ENCODE measurements at regions not wholly inside any gene's neighbourhood (a gene's known extent, or its start where the extent isn't known, plus 50 kb on each side); places are given as distances from the start of the nearest gene placed in this dataset.

GRCh38 chr5:3006526-3006925 lies 255.0 kb upstream of the IRX2 start:
- no peak for DNase-seq

- DNase-seq, result no peak
Observed at GRCh38 chr5:3004361-3005080, 253.0 kb upstream of the IRX2 start.

GRCh38 chr5:3002230-3002629 lies 250.8 kb upstream of the IRX2 start:
- DNase-seq, result no peak

- DNase-seq, result no peak
Observed at GRCh38 chr5:3000631-3001030, 249.2 kb upstream of the IRX2 start.

- DNase-seq, result no peak
Observed at GRCh38 chr5:2999926-3000325, 248.4 kb upstream of the IRX2 start.

- DNase-seq, result no peak
Observed at GRCh38 chr5:2998106-2998505, 246.6 kb upstream of the IRX2 start.

- no peak for DNase-seq
Observed at GRCh38 chr5:2997179-2997578, 245.7 kb upstream of the IRX2 start.

- no peak for DNase-seq
Observed at GRCh38 chr5:2996687-2997086, 245.2 kb upstream of the IRX2 start.

- no peak for DNase-seq
Observed at GRCh38 chr5:2996248-2996647, 244.8 kb upstream of the IRX2 start.

GRCh38 chr5:2995667-2996066 lies 244.2 kb upstream of the IRX2 start:
- no peak for DNase-seq

GRCh38 chr5:2995035-2995434 lies 243.6 kb upstream of the IRX2 start:
- no peak for DNase-seq

- DNase-seq, result no peak
Observed at GRCh38 chr5:2993771-2994170, 242.3 kb upstream of the IRX2 start.

- no peak for DNase-seq
Observed at GRCh38 chr5:2993301-2993700, 241.8 kb upstream of the IRX2 start.

GRCh38 chr5:2992806-2993205 lies 241.3 kb upstream of the IRX2 start:
- no peak for DNase-seq

- peak; percentile 97 for DNase-seq
Observed at GRCh38 chr5:2991884-2992283, 240.4 kb upstream of the IRX2 start.

- DNase-seq, result no peak
Observed at GRCh38 chr5:2989517-2989916, 238.0 kb upstream of the IRX2 start.

GRCh38 chr5:2986301-2986700 lies 234.8 kb upstream of the IRX2 start:
- DNase-seq, result no peak

- no peak for DNase-seq
Observed at GRCh38 chr5:2985718-2986117, 234.2 kb upstream of the IRX2 start.

GRCh38 chr5:2983583-2984300 lies 232.3 kb upstream of the IRX2 start:
- no peak for DNase-seq

- no peak for DNase-seq
Observed at GRCh38 chr5:2981652-2982051, 230.2 kb upstream of the IRX2 start.

- no peak for DNase-seq
Observed at GRCh38 chr5:2981035-2981434, 229.6 kb upstream of the IRX2 start.

GRCh38 chr5:2960294-2960693 lies 208.8 kb upstream of the IRX2 start:
- DNase-seq, result peak; percentile 53

- DNase-seq, result no peak
Observed at GRCh38 chr5:2958976-2959375, 207.5 kb upstream of the IRX2 start.

GRCh38 chr5:2948875-2949274 lies 197.4 kb upstream of the IRX2 start:
- DNase-seq, result no peak

- no peak for DNase-seq
Observed at GRCh38 chr5:2946315-2946714, 194.8 kb upstream of the IRX2 start.
